ENCODE measurements at regions not wholly inside any gene's neighbourhood (a gene's known extent, or its start where the extent isn't known, plus 50 kb on each side); places are given as distances from the start of the nearest gene placed in this dataset.

DNA sequence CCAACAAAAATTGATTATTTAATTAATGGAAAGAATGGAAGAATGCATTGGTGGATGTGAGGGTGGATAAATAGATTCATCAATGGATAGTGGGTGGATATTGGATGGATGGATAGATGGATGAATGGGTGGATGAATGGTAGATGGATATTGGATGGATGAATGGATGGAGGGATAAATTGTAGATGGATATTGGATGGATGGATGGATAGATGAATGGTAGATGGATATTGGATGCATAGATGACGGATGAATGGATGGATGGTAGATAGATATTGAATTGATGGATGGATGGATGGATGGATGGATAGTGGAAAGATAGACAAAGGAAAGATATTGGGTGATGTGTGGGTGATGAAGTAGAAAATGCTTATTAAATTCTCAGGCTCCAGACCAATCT, 123.6 kb upstream of the KAZN start:
- DNase-seq: no peak

DNA sequence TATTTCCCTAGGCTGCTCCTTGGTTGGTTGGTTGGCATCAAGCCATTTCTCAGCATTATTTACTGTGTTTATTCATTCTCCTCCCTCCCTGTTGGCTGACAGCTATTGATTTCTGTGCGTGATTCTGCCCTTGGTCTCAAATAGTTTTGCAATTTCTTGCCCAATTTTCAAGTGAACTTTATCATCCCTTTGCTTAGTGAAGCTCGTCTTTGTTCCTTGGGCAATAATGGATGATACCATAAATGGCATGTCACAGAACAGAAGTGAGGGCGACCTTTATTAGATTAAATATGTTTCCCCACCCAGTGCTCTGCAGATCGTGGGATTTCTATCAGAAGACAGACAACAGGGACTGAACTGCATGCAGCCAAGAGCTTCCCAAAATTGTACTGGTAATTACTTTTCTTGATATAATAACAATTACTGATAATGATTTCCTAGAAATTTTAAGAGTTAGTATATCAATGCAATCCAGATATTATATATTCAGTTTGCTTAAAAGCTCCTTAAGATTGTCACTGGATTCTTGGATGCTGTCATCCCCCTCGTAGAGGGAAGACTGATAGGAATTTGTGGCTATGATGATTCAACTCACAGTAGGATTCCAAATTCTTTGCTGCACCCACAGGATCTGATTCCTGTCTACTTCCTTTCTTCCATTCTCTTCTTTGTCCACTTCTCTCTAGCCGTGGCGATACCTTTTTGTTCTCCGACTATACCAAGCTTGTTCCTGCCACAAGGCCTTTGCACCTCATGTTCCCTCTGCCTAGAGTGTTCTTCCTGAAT, 122.1 kb upstream of the KAZN start:
- DNase-seq: no peak

DNA sequence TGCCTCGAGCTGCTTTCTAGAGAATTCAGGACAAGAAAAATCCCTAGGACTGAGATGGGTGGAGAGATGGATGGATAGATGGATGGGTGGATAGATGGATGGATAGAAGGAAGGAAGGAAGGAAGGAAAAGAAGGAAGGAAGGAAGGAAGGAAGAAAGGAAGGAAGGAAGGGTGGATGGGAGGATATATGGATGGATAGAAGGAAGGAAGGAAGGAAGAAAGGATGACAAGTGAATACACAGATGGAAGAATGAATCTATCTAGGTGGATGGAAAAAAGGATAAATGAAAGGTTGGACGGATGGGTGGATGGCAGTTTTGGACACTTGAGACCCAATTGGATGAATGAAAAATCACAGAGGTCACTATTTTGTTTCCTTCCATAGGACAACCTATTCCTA, 120.4 kb upstream of the KAZN start:
- DNase-seq: no peak

- DNase-seq: no peak
Measured at GRCh38 chr1:14479865-14480264, 118.6 kb upstream of the KAZN start.

DNA sequence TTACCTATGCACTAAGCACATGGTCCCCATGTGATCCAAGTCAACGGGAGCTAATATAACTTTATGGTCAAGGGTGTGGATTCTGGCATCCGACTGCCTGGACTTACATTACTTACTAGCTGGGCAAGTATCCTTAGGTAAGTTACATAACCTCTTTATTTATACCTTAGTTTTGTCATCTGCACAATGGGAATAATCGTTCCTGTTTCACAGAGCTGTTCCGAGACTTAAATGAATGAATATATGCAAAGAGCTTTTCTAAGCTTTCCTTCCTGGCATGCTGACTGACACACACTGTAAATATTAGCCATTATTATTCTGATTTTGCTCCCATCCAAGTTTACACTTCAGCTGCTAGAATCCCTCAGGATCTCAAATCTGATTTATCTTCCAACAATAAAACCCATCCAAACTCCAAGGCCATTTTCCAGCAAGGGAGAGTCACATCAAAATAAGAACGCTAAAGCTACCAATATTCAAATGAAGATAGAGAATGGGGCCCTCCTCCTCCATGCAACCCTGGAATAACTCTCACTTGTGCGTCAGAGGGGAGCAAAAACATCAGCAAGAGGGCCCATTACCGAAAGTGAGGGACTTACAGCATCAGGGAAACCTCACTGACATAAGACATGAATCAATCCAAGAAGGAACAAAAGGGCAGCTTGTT, 115.6 kb upstream of the KAZN start:
- DNase-seq: no peak

DNA sequence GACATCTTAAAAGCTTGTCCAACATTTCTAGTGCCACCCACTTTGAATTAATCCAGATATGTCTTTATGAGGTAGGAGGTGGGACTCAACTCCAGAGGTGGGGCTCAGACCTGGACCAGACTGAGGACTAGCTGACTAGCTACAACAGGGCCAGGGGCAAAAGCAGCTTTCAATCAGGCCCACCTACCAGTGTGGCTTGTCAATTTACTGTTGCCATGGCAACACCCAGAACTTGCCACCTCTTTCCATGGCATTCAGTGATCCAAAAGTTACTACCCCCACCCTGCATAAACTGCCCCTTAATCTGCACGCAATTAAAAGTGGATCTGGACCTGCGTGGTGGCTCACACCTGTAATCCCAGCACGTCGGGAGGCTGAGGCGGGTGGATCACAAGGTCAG, 113.2 kb upstream of the KAZN start:
- DNase-seq: no peak

DNA sequence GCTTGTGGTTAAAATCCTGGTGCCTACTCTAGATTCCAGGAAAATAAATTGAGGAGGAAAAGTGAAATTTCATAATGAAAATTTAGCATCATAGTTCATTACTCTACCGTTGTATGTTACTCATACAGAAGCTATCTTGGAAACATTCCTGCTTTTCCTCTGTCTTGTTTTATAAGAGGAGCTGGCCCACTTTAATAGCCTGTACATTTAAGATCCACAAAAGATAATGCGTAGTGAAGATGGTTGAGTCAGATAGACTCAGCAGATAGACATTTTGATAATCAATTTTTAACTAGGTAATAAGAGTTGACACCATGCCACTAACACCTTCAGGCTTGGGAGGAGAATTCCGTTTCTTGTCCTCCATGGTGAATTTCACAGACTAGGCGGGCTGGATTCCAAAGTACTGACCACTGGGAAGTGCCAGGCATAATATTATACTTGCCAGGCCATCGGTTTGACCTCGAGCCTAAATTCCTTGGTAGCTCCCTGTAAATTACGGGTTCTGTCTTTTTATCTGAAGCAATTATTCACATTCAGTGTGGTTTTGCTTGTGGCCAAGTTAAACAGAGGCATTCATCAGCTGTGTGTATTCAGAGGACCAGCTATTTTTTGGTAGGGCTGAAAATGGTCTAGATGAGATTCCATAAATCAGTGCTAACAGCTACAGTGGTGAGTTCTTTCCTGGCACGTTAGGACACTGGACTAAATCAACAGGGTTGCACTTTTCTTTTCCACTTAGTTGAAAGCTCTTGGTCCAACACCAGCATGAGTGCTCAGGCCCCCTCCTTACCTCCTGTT, 111.9 kb upstream of the KAZN start:
- DNase-seq: no peak

GRCh38 chr1:14487671-14488070, 110.8 kb upstream of the KAZN start:
- no peak for DNase-seq

- no peak for DNase-seq
Measured at GRCh38 chr1:14494911-14495310, 103.6 kb upstream of the KAZN start.

- DNase-seq: no peak
Measured at GRCh38 chr1:14495381-14495780, 103.1 kb upstream of the KAZN start.

DNA sequence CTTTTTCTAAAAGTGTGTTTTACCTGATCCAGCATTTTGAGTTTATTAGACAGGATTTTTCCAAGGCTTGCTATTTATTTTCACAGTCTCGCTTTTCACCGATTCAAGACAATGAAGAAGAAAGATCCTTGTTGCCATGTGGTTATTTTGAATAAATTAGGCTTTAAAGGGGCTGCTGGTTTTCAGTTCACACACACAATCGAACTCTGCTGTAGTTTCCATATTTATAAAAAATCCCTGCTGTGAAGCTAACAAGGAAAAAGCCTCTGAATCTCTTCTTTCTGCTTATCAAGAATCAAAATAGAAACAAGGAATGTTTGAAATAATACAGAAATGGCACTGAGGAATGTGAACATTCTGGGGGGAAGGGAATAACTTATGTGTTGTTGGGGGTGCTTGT, 102.5 kb upstream of the KAZN start:
- no peak for DNase-seq

DNA sequence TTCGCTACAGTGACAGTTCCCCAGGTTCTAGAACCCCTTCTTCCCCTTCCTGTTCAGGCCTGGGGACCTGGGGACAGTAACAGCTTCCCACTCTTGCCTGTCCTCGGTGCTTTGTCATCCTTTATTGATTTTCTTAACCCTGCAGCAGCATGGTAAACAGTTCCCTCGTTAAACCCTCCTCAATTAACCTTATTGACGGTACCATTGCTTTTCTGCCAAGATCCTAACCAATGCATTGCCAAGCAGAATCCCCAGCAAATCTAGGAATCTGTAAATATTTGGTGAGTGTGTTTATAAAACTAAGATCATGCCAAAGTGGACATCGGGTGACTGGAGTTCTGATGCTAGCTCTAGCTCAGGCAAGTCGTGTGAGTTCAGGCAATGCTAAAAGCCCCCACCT, 99.6 kb upstream of the KAZN start:
- no peak for DNase-seq

GRCh38 chr1:14499312-14500040, 99.0 kb upstream of the KAZN start:
- no peak for DNase-seq

GRCh38 chr1:14500041-14500440, 98.4 kb upstream of the KAZN start:
- DNase-seq: no peak

DNA sequence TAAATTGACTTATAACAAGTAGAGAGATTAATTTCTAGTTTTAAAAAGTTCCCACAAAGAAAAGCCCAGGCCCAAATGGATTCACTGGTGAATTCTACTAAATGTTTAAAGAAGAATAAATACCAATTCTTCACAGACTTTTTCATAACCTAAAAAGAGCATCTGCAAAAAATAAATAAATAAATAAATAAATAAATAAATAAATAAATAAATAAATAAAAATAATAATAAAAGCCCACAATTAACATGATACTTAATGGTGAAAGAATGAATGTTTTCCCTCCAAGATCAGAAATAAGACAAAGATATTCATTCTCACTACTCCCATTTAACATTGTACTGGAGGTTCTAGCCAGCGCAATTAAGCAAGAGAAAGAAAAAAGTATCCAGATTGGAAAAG, 97.6 kb upstream of the KAZN start:
- no peak for DNase-seq

DNA sequence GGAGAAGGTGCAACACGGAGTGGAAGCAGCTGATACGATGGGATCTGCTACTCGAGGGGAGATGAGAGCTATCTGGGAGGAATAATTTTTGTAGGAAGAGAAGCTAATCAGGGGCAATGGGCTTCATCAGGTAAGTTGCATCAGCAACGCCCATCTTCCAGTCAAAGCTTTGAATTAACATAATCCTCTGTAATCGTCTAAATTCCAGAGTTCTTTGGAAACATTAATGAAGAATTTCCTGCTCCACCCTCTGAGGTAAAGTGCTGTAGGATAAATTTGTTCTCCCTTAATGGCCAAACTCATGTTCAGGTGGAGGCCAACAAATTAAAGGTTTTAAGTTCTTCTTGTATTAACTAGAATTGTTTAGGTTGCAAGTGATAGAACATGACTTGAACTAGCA, 94.0 kb upstream of the KAZN start:
- DNase-seq: no peak

- no peak for DNase-seq
Measured at GRCh38 chr1:14506471-14507255, 91.8 kb upstream of the KAZN start.

GRCh38 chr1:14507262-14507661, 91.2 kb upstream of the KAZN start:
- no peak for DNase-seq

GRCh38 chr1:14508613-14509012, 89.9 kb upstream of the KAZN start:
- no peak for DNase-seq

GRCh38 chr1:14511166-14511680, 87.3 kb upstream of the KAZN start:
- DNase-seq: no peak

DNA sequence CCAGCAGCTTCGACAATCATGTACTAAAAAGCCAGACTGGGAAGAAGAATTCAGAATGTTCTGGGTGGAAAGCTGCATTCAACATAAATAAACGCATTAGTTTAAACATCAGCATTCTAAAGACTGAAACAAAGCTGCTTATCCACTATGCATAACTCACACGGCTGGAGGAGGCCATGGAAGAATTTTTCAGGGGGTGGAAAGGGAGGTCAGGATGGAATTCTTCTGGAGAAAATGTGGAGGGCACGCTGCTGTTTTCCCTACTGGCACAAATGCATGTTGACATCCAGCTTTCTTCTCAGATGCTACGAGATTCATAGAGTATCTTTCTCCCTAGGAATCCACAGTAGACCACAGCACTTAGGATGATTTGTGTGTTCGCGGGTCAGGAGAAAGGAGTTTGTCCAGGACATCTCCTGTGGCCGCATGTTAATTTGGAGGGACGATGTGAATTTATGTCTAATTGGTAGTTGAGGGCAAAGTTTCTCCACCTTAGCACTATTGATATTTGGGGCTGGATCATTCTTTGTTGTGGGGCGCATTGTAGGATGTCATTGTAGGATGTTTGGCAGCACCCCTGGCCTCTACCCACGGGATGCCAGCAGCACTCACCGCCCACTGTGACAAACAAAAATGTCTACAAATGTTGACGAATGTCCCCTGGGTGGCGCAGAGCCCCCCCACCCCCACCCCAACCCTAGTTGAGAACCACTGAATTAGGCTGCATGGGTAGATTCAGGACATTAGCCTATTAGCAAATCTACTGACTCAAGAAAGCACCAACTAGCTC, 86.5 kb upstream of the KAZN start:
- no peak for DNase-seq

All from NCI-H1417 treated with DMSO at 0.1 percent for 48 hours (cell line).